PC-3 (cell line): ENCODE measurements at regions not wholly inside any gene's neighbourhood (a gene's known extent, or its start where the extent isn't known, plus 50 kb on each side); places are given as distances from the start of the nearest gene placed in this dataset.

ENCODE experiments used
- ATAC-seq: fragments of 200-7000 bp; cut with Tn5 transposase; 2 replicates; pipeline ENCODE4 v1.9.1; 2020; ENCODE audit warnings: mild to moderate bottlenecking, moderate library complexity
- BruUV-seq: library from RNA; stranded (reverse); fragments of 400-500 nt; replicated peaks from 2 replicates; lab custom pipeline; 2021; lab: Mats Ljungman, UMichigan
- CTCF ChIA-PET: fragments of 300-600 bp; sonication (Branson Sonifier 250); formaldehyde crosslinking; loops from one replicate; lab custom pipeline; 2022; ENCODE audit warnings: antibody characterized with exemption; lab: Charles Lee
- POLR2A ChIA-PET: fragments of 300-600 bp; sonication (Branson Sonifier 250); formaldehyde crosslinking; loops from one replicate; lab custom pipeline; 2022; ENCODE audit warnings: antibody characterized with exemption; ENCODE audit not compliant: unreplicated experiment; lab: Charles Lee
- DNase-seq: peaks from one replicate; pipeline ENCODE4 v3.0.0-alpha.2; 2015
- H2AFZ ChIP-seq: fragments of 300-600 bp; sonication (generic); 2 replicates; pipeline ENCODE4 v1.6.0; 2016; ENCODE audit warnings: antibody characterized with exemption, low read length
- H3F3A ChIP-seq: fragments of 300-600 bp; sonication (generic); one replicate; pipeline ENCODE4 v1.6.0; 2017; ENCODE audit warnings: antibody characterized with exemption, low read length, control low read depth, mild to moderate bottlenecking; ENCODE audit not compliant: unreplicated experiment
- H3K27ac ChIP-seq: fragments of 300-600 bp; sonication (generic); 2 replicates; pipeline ENCODE4 v1.5.1; 2016; ENCODE audit warnings: mild to moderate bottlenecking, low read length
- H3K27me3 ChIP-seq: fragments of 300-600 bp; sonication (generic); 2 replicates; pipeline ENCODE4 v1.6.1; 2016; ENCODE audit warnings: low read length, mixed read lengths
- H3K36me3 ChIP-seq: fragments of 300-600 bp; sonication (generic); 2 replicates; pipeline ENCODE4 v1.6.1; 2016; ENCODE audit warnings: low read depth, mixed run types, low read length, mixed read lengths
- H3K4me1 ChIP-seq: fragments of 300-600 bp; sonication (generic); 2 replicates; pipeline ENCODE4 v1.5.1; 2016; ENCODE audit warnings: low read length; ENCODE audit not compliant: insufficient read depth
- H3K4me2 ChIP-seq: fragments of 300-600 bp; sonication (generic); 2 replicates; pipeline ENCODE4 v1.6.0; 2016; ENCODE audit warnings: low read length
- H3K4me3 ChIP-seq: fragments of 300-600 bp; sonication (generic); 2 replicates; pipeline ENCODE4 v1.5.1; 2016; ENCODE audit warnings: mild to moderate bottlenecking, low read length, mixed read lengths
- H3K79me2 ChIP-seq: fragments of 300-600 bp; sonication (generic); 2 replicates; pipeline ENCODE4 v1.6.1; 2017; ENCODE audit warnings: low read length, mixed read lengths
- H3K9ac ChIP-seq: fragments of 300-600 bp; sonication (generic); 2 replicates; pipeline ENCODE4 v1.6.0; 2016; ENCODE audit warnings: mild to moderate bottlenecking, low read length
- H3K9me2 ChIP-seq: fragments of 300-600 bp; sonication (generic); replicated peaks from 2 replicates; pipeline ENCODE4 v1.6.1; 2016; ENCODE audit warnings: mixed run types, low read length, mixed read lengths
- H3K9me3 ChIP-seq: fragments of 300-600 bp; sonication (generic); 2 replicates; pipeline ENCODE4 v1.6.1; 2016; ENCODE audit warnings: low read length, mixed read lengths
- H4K20me1 ChIP-seq: fragments of 300-600 bp; sonication (generic); 2 replicates; pipeline ENCODE4 v1.6.1; 2016; ENCODE audit warnings: low read length, mixed read lengths
- EZH2 ChIP-seq: fragments of 300-600 bp; sonication (generic); IDR thresholded peaks from one replicate; pipeline ENCODE4 v1.6.1; 2017; ENCODE audit warnings: antibody characterized with exemption, mild to moderate bottlenecking, low read length; ENCODE audit not compliant: unreplicated experiment
- EZH2phosphoT487 ChIP-seq: fragments of 300-600 bp; sonication (generic); IDR thresholded peaks from 2 replicates; pipeline ENCODE4 v1.6.1; 2018; ENCODE audit warnings: mild to moderate bottlenecking, antibody characterized with exemption, low read length, borderline replicate concordance
- intact Hi-C: fragments of 100-400 bp; cut with micrococcal nuclease; formaldehyde crosslinking; loops from 2 replicates; pipeline ENCODE4 v1.9.0; 2023
- TF ChIP-seq, protein P1 (sequence below): fragments of 300-600 bp; sonication (generic); conservative IDR thresholded peaks from 2 replicates; pipeline ENCODE4 v1.5.1; 2017; ENCODE audit warnings: antibody characterized with exemption, low read depth, mild to moderate bottlenecking, low read length

DNA sequence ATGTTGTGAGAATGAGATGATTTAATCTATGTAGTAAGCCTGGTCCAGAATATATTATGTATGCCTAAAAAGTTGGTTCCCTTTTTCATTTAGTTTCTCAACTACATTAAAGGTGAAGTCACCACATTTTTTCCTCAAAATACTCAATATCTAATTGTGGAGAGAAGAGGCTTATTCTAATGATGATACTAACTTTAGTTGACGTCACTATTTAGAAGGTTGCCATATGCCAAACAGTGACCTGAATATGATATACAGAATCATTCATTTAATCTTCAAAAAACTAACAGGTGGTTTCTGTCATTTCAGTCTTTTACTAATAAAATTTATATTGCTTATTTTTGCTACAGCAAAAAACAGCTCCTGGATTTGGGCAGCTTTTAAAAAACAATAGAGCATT, 480.7 kb upstream of the NWD2 start:
- ATAC-seq (no peak), DNase-seq (no peak)
- Histone ChIP-seq H3K9me2 (no peaks in the 10 kb centered on the region), H3K4me3 (no peak overlapping the region), H3F3A (no peaks in the 10 kb centered on the region), H4K20me1 (no peaks in the 10 kb centered on the region), H3K27me3 (no peaks in the 10 kb centered on the region), H3K79me2 (no peaks in the 10 kb centered on the region), H3K4me2 (no peak overlapping the region), H3K4me1 (no peaks in the 10 kb centered on the region), H3K27ac (no peak overlapping the region), H2AFZ (no peak overlapping the region), H3K9me3 (no peaks in the 10 kb centered on the region), H3K9ac (no peak overlapping the region), H3K36me3 (no peaks in the 10 kb centered on the region)
- CTCF ChIA-PET = no interaction called here
- no TSS peak for BruUV-seq
- intact Hi-C loops = no loop called here
- POLR2A ChIA-PET = no interaction called here
- TF ChIP-seq EZH2 (no peak), EZH2phosphoT487 (no peak)
- TF ChIP-seq, protein P1, sequence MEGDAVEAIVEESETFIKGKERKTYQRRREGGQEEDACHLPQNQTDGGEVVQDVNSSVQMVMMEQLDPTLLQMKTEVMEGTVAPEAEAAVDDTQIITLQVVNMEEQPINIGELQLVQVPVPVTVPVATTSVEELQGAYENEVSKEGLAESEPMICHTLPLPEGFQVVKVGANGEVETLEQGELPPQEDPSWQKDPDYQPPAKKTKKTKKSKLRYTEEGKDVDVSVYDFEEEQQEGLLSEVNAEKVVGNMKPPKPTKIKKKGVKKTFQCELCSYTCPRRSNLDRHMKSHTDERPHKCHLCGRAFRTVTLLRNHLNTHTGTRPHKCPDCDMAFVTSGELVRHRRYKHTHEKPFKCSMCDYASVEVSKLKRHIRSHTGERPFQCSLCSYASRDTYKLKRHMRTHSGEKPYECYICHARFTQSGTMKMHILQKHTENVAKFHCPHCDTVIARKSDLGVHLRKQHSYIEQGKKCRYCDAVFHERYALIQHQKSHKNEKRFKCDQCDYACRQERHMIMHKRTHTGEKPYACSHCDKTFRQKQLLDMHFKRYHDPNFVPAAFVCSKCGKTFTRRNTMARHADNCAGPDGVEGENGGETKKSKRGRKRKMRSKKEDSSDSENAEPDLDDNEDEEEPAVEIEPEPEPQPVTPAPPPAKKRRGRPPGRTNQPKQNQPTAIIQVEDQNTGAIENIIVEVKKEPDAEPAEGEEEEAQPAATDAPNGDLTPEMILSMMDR = no peak

DNA sequence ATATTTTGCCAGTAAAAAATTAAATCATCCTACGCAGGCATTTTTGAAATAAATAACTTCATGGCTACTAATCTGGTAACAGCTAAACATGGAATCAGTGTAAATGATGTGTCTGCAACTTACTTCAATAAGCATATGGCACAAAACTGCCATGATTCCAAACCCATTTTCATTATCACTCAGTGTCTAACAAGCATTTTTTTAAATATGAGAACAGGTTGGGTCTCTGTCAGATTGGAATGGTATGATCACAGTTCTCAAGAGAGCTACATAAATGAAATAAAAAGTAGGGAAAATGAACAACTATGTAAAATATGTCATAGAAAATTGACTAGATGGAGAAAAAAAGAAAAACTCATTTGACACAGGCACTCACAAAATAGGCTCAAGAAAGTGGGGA, 476.9 kb upstream of the NWD2 start:
- no peak overlapping the region for H3K9ac ChIP-seq
- no peaks in the 10 kb centered on the region for H3F3A ChIP-seq
- no peak overlapping the region for H3K4me3 ChIP-seq
- CTCF ChIA-PET = no interaction called here
- POLR2A ChIA-PET = no interaction called here
- no peaks in the 10 kb centered on the region for H3K9me2 ChIP-seq
- no TSS peak for BruUV-seq
- H3K27ac ChIP-seq = no peak overlapping the region
- no peaks in the 10 kb centered on the region for H4K20me1 ChIP-seq
- H3K79me2 ChIP-seq = no peaks in the 10 kb centered on the region
- H3K27me3 ChIP-seq = no peaks in the 10 kb centered on the region
- H3K4me1 ChIP-seq = no peaks in the 10 kb centered on the region
- H3K4me2 ChIP-seq = no peak overlapping the region
- no peaks in the 10 kb centered on the region for H3K9me3 ChIP-seq
- no peak overlapping the region for H2AFZ ChIP-seq
- TF ChIP-seq, protein P1 = no peak
- TF ChIP-seq EZH2phosphoT487 = no peak
- TF ChIP-seq EZH2 = no peak
- no peak for DNase-seq
- H3K36me3 ChIP-seq = no peaks in the 10 kb centered on the region
- no peak for ATAC-seq
- intact Hi-C loops = no loop called here

DNA sequence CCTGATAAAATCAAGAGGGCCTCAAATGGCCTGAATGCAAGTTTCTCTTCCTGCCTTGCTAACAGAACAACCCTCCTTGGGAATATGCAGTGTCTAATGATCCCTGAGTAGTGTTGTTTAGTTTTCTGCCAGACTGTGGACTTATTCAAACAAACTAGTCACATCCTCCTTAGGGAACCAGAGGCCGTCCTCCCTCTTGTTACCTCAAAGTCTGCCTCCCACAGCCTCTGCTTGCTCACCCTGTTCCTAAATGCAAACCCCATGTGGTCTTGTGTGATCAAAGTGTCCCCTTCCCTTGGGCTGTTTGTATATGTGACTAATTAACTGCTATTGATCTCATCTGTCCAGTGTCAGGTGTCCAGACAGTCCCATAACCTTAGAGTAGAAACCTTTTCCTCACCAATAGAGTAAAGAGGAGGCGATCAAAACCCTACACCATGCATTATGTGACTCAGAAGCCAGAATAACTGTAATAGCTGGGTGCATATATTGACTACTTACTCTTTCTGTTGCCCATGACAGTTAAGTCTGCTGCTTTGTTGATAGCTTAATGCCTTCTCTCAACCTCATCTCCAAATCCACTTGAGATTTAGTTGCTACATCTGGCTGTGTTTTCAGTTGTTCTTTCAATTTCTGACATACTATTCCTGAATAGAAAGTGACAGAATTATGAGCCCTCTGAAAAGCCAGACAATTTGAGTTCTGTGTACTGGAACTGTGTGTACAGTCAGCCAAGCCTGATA, 473.0 kb upstream of the NWD2 start:
- ChIA-PET POLR2A (no interaction called here), CTCF (no interaction called here)
- no peaks in the 10 kb centered on the region for H3F3A ChIP-seq
- DNase-seq (no peak), ATAC-seq (no peak)
- no peaks in the 10 kb centered on the region for H3K79me2 ChIP-seq
- TF ChIP-seq EZH2 = no peak
- TF ChIP-seq, protein P1 = no peak
- TF ChIP-seq EZH2phosphoT487 = no peak
- no peaks in the 10 kb centered on the region for H3K27me3 ChIP-seq
- no peak overlapping the region for H3K9ac ChIP-seq
- no peak overlapping the region for H3K4me3 ChIP-seq
- no peak overlapping the region for H3K4me2 ChIP-seq
- H3K27ac ChIP-seq = no peak overlapping the region
- no peaks in the 10 kb centered on the region for H3K9me3 ChIP-seq
- intact Hi-C loops = no loop called here
- no peaks in the 10 kb centered on the region for H3K36me3 ChIP-seq
- no peaks in the 10 kb centered on the region for H4K20me1 ChIP-seq
- BruUV-seq = no TSS peak
- no peaks in the 10 kb centered on the region for H3K4me1 ChIP-seq
- no peaks in the 10 kb centered on the region for H3K9me2 ChIP-seq
- H2AFZ ChIP-seq = no peak overlapping the region
